ENCODE measurements at regions not wholly inside any gene's neighbourhood (a gene's known extent, or its start where the extent isn't known, plus 50 kb on each side); places are given as distances from the start of the nearest gene placed in this dataset.

GRCh38 chr2:13103778-13104493 lies 387.2 kb downstream of the TRIB2 start:
- DNase-seq (ENCODE audit: low read depth in 1 of 2, low spot score in 1 of 2) = no peak
- in situ Hi-C loops (cut with HindIII; ENCODE audit: low pct_unique_long_range_greater_than_20kb, low sequenced_read_pairs) = no loop called here
- TF ChIP-seq JUND (IDR thresholded peaks at IDR 0.05; ENCODE audit: low read depth) = no peak

DNA sequence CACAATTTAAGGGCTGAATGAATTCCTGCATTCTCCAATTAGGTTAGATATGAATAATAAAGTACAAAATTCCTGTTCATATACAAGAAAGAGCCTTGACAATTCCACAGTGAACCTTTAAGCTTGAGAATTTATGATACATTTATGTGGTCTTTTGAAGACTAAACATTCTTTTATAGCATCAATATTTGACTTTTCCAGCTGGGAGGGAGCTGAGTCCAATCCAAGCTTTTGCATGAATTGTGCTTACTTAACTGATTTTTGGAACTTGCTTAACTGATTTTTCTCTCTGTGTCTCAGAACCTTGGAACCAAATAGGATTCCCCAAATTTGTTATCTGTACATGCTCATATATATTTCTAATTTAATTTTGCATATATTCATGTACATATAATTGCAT lies 388.0 kb downstream of the TRIB2 start:
- DNase-seq (ENCODE audit: low read depth in 1 of 2, low spot score in 1 of 2) = no peak
- in situ Hi-C loops (cut with HindIII; ENCODE audit: low pct_unique_long_range_greater_than_20kb, low sequenced_read_pairs) = no loop called here
- TF ChIP-seq JUND (IDR thresholded peaks at IDR 0.05; ENCODE audit: low read depth) = no peak

DNA sequence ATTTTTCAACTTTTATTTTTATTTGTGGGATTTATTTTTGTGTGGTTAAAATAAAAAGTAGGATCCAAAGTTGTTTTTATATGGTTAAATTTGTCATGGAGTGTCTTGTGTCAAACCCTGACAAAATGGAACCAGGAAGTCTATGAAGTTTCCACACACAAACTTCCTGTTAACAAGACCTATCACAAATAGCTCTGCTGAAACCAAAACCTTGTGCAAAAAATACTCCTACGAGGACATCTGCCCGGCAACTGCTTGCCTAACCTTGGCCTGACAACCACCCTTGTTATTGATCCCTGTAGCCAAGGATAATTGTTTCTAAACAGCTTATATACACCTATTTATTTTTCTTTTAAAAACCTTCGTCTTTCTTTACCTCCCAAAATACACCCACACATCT lies 389.6 kb downstream of the TRIB2 start:
- DNase-seq (ENCODE audit: low read depth in 1 of 2, low spot score in 1 of 2) = no peak
- in situ Hi-C loops (cut with HindIII; ENCODE audit: low pct_unique_long_range_greater_than_20kb, low sequenced_read_pairs) = no loop called here

DNA sequence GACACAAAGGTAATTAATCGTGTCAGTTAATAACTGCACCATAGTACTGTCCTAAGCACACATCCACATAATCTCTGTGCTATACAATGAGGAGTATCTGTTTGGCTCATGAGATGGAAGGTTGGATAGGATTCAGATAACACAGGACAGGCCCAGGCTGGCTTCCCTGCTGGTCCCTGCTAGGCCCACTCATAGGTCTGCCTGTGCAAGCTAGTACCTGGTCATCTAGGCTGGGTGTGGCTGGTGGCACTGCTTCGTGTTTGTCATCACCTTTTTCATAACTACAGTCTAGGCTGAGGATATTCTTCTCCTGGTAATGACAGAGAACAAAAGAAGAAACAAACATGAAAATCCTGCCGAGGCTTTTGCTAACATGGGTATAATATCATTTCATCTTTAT lies 392.8 kb downstream of the TRIB2 start:
- in situ Hi-C loops (cut with HindIII; ENCODE audit: low pct_unique_long_range_greater_than_20kb, low sequenced_read_pairs) = no loop called here
- DNase-seq (ENCODE audit: low read depth in 1 of 2, low spot score in 1 of 2) = no peak
- TF ChIP-seq JUND (IDR thresholded peaks at IDR 0.05; ENCODE audit: low read depth) = no peak

More for the DNA sequence above, 389.6 kb downstream of the TRIB2 start:
- TF ChIP-seq JUND (IDR thresholded peaks at IDR 0.05; ENCODE audit: low read depth) = no peak

DNA sequence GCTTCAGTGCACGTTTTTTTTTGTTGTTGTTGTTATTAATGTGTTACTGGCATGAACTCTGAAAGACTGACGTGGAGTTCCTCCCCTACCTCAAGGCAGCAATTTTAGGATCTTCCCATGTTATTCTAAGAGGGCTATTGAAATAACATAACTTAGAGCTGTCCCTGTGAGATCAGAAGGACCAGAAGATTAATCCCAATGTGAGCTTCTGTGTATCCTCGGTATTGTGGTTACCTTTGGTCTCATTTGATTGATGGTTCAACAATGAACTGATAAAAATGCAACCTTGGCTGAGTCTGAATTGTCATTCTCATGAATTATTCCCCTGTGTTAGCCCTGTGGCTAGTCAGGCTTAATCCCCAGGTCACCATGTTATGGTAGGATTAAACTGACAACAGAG lies 394.1 kb downstream of the TRIB2 start:
- in situ Hi-C loops (cut with HindIII; ENCODE audit: low pct_unique_long_range_greater_than_20kb, low sequenced_read_pairs) = no loop called here
- no peak for TF ChIP-seq JUND (IDR thresholded peaks at IDR 0.05; ENCODE audit: low read depth)
- no peak for DNase-seq (ENCODE audit: low read depth in 1 of 2, low spot score in 1 of 2)

DNA sequence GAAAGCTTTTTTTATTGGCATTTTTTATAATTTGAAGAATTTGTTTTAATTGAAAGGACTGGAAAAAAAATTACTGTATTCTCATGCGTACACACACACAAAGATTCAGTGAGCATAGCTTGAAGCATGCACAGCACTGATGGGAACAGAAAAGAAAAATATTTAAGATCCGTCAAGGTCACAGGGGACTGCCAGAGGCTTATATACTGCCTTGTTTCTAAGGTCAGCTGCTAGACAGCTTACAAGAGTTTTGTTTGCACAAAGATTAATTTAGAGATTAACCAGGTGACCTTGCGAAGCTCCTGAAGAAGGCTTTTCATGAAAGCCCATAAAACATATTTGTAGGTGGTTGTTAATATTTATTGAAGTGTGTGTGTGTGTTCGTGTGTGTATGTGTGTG lies 396.3 kb downstream of the TRIB2 start:
- in situ Hi-C loops (cut with HindIII; ENCODE audit: low pct_unique_long_range_greater_than_20kb, low sequenced_read_pairs) = no loop called here
- TF ChIP-seq JUND (IDR thresholded peaks at IDR 0.05; ENCODE audit: low read depth) = no peak
- peak in 1 of 2 experiments; percentile 9 for DNase-seq (ENCODE audit: low read depth in 1 of 2, low spot score in 1 of 2)

- in situ Hi-C loops (cut with HindIII; ENCODE audit: low pct_unique_long_range_greater_than_20kb, low sequenced_read_pairs) = no loop called here
- TF ChIP-seq JUND (IDR thresholded peaks at IDR 0.05; ENCODE audit: low read depth) = no peak
- no peak for DNase-seq (ENCODE audit: low read depth in 1 of 2, low spot score in 1 of 2)
Measured at GRCh38 chr2:13114391-13114790, 397.7 kb downstream of the TRIB2 start.

- DNase-seq (ENCODE audit: low read depth in 1 of 2, low spot score in 1 of 2) = no peak
- in situ Hi-C loops (cut with HindIII; ENCODE audit: low pct_unique_long_range_greater_than_20kb, low sequenced_read_pairs) = no loop called here
- TF ChIP-seq JUND (IDR thresholded peaks at IDR 0.05; ENCODE audit: low read depth) = no peak
Measured at GRCh38 chr2:13115643-13116042, 398.9 kb downstream of the TRIB2 start.

GRCh38 chr2:13121096-13121495 lies 404.4 kb downstream of the TRIB2 start:
- in situ Hi-C loops (cut with HindIII; ENCODE audit: low pct_unique_long_range_greater_than_20kb, low sequenced_read_pairs) = no loop called here
- no peak for DNase-seq (ENCODE audit: low read depth in 1 of 2, low spot score in 1 of 2)
- TF ChIP-seq JUND (IDR thresholded peaks at IDR 0.05; ENCODE audit: low read depth) = no peak

DNA sequence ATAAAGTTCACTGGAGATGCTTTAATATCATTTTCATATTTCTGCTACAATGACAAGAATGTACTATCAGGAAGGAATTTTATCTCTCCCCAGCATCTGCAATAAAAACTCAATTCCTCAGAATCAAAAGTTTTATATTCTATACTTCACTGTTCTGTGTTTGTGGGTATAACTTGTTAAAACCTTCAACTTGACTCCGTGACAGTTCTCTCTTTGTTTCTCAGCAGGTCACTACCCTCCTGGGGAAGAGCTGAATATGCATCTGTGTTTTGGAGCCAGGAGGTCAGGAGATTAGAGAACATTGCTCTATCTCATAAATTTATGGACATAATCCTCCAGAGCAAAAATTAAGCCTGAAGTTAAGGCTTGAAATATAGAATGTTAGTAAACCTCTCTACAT lies 411.4 kb downstream of the TRIB2 start:
- no peak for TF ChIP-seq JUND (IDR thresholded peaks at IDR 0.05; ENCODE audit: low read depth)
- no peak for DNase-seq (ENCODE audit: low read depth in 1 of 2, low spot score in 1 of 2)
- in situ Hi-C loops (cut with HindIII; ENCODE audit: low pct_unique_long_range_greater_than_20kb, low sequenced_read_pairs) = no loop called here

DNA sequence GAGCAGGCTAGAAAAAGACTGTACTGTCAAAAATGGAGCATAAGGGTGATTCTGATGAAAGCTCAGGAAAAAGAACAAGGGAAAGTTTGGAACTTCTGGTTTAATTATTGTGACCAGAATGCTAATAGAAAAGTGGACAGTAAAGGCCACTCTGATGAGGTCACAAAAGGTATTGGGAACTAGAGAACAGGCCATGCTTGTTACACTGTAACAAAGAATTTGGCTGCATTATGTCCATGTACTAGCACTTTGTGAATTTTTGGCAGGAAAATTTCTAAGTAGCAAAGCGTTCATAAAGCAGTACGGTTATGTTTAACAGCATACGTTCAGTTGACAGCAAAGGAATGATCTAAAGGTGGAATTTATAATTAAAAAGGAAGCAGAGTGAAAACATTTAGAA lies 418.6 kb downstream of the TRIB2 start:
- DNase-seq (ENCODE audit: low read depth in 1 of 2, low spot score in 1 of 2) = no peak
- in situ Hi-C loops (cut with HindIII; ENCODE audit: low pct_unique_long_range_greater_than_20kb, low sequenced_read_pairs) = no loop called here
- no peak for TF ChIP-seq JUND (IDR thresholded peaks at IDR 0.05; ENCODE audit: low read depth)

DNA sequence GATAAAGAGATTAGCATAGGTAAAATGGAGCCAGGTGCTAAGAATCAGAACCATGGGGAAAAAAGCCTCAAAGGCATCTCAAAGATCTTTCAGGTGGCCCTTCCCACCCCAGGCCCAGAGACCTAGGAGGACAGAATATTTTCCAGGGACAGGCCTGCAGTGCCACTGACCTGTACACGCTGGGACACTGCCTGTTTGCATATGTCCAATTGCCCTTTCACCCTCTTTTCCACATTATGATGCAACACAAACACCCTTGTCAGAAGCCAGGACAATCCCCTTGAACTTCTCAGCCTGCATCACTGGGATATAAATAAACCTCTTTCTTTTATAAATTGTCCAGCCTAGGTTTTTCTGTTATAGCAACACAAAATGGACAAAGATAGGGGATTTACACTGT lies 419.1 kb downstream of the TRIB2 start:
- TF ChIP-seq JUND (IDR thresholded peaks at IDR 0.05; ENCODE audit: low read depth) = no peak
- in situ Hi-C loops (cut with HindIII; ENCODE audit: low pct_unique_long_range_greater_than_20kb, low sequenced_read_pairs) = no loop called here
- DNase-seq (ENCODE audit: low read depth in 1 of 2, low spot score in 1 of 2) = no peak

DNA sequence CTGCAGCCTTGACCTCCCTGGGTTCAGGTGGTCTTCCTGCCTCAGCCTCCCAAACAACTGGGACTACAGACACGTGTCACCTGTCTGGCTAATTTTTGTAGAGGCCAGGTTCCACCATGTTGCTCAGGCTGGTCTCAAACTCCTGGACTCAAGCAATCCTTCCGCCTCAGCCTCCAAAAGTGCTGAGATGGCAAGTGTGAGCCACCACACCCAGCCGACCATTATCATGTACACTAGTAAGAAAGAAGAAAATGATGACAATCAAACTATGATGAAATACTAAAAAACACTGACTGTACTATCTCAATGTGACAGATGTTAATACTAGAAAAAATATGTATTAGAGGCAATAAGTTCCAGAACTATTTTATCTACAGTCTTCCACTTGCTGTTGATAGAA lies 420.9 kb downstream of the TRIB2 start:
- in situ Hi-C loops (cut with HindIII; ENCODE audit: low pct_unique_long_range_greater_than_20kb, low sequenced_read_pairs) = no loop called here
- no peak for TF ChIP-seq JUND (IDR thresholded peaks at IDR 0.05; ENCODE audit: low read depth)
- DNase-seq (ENCODE audit: low read depth in 1 of 2, low spot score in 1 of 2) = no peak

- in situ Hi-C loops (cut with HindIII; ENCODE audit: low pct_unique_long_range_greater_than_20kb, low sequenced_read_pairs) = no loop called here
- no peak for DNase-seq (ENCODE audit: low read depth in 1 of 2, low spot score in 1 of 2)
Measured at GRCh38 chr2:13141315-13141714, 424.6 kb downstream of the TRIB2 start.

More at GRCh38 chr2:13141315-13141714, 424.6 kb downstream of the TRIB2 start:
- TF ChIP-seq JUND (IDR thresholded peaks at IDR 0.05; ENCODE audit: low read depth) = no peak
